IPS DF 6.9 (cell line): ENCODE measurements at regions not wholly inside any gene's neighbourhood (a gene's known extent, or its start where the extent isn't known, plus 50 kb on each side); places are given as distances from the start of the nearest gene placed in this dataset.
"Not testable (repeated sequence)": the region's sequence is repeated elsewhere in the genome, so short reads cannot be mapped to it uniquely, and the experiment has no call there.

ENCODE experiments used
- DNase-seq: peaks from one replicate; pipeline ENCODE4 v3.0.0-alpha.2; 2013; ENCODE audit warnings: low read depth, low spot score
- H3K27ac ChIP-seq: one replicate; pipeline ENCODE4 v1.5.1; 2013; ENCODE audit warnings: low read length, control low read depth
- H3K27me3 ChIP-seq: 2 replicates; pipeline ENCODE4 v1.6.1; 2013; ENCODE audit warnings: mild to moderate bottlenecking, low read length; ENCODE audit not compliant: control insufficient read depth, insufficient read depth
- H3K36me3 ChIP-seq: 2 replicates; pipeline ENCODE4 v1.6.1; 2013; ENCODE audit warnings: low read length; ENCODE audit not compliant: control insufficient read depth, insufficient read depth
- H3K4me1 ChIP-seq: 2 replicates; pipeline ENCODE4 v1.6.1; 2013; ENCODE audit warnings: low read length; ENCODE audit not compliant: control insufficient read depth, insufficient read depth
- H3K4me3 ChIP-seq: 2 replicates; pipeline ENCODE4 v1.5.1; 2013; ENCODE audit warnings: mild to moderate bottlenecking, low read length
- H3K9me3 ChIP-seq: 2 replicates; pipeline ENCODE4 v1.6.1; 2013; ENCODE audit warnings: low read length, inconsistent platforms; ENCODE audit not compliant: control insufficient read depth, insufficient read depth
- WGBS: extraction: QIAGEN DNeasy Blood & Tissue Kit; methylation state at CpG from one replicate; pipeline ENCODE4 v1.1.7; 2013; ENCODE audit warnings: mixed read lengths, missing lambda C conversion rate; ENCODE audit not compliant: insufficient read length, insufficient coverage; 5-methylcytosine and 5-hydroxymethylcytosine counted together

DNA sequence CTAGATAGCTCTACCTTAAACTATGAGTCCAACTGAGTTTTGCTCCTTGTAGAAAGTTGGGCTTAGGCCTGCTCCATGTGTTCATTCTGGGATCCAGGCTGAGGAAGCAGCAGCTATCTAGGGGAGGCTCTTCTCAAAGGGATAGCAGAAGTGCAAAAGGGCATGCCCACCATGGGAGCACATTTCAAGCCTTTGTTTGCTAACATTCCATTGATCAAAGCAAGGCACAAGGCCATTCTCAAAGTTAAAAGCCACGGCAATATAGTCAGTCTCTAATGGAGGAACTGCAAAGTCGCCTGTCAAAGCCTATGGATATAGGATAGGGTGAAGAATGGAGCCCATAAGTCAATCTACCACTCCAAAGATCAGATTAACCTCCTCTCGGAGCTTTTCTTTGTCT is 488.1 kb upstream of the ARX start:
- Histone ChIP-seq H3K9me3 (no peaks in the 10 kb centered on the region), H3K27me3 (no peaks in the 10 kb centered on the region), H3K27ac (no peak overlapping the region), H3K4me1 (no peaks in the 10 kb centered on the region), H3K36me3 (no peaks in the 10 kb centered on the region), H3K4me3 (no peak overlapping the region)
- no CpG with 5 or more reads among the region's 3 CpGs for WGBS
- DNase-seq, result no peak

DNA sequence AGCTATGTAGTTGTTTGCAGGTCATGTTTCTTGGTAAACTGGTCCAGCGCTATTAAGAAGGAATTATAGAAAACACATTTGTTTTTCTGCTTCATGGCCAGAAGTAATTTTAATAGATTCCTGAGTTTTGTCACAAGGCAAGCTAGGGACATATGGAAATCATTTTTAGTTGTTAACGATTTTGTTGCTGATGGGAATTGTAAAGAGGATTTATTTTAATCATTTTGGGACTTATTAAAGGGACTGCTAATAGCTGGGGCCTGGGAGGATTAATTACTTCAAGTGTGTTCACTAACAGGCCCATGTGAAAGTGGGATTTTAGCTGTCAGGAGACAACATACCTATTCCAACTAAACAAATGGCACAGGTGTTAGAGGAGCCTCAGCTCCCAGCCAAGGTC is 492.0 kb upstream of the ARX start:
- H3K27me3 ChIP-seq, result no peaks in the 10 kb centered on the region
- H3K4me1 ChIP-seq, result no peaks in the 10 kb centered on the region
- no peak overlapping the region for H3K4me3 ChIP-seq
- no peak for DNase-seq
- 100% methylated on average over 1 of the region's 2 CpGs for WGBS
- H3K27ac ChIP-seq, result no peak overlapping the region
- H3K36me3 ChIP-seq, result no peaks in the 10 kb centered on the region
- H3K9me3 ChIP-seq, result no peaks in the 10 kb centered on the region

DNA sequence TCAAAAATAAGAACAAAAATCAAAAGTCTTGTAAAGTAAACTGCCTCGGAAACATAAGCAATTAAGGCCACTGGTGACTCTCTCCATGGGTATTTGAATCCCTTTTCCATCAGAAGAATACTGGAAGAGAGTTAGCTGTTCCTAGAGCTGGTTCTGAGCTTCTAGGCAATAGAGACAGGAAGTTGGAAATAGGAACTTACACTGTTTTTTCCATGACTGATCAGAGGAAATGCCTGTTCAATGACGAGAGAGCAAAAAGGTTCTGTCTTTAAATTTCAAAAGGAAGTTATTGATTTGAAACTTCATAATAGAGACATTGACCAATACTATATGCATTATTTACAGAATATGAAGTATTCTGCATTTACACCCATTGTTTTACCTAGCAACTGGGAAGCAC is 503.5 kb upstream of the ARX start:
- no peaks in the 10 kb centered on the region for H3K9me3 ChIP-seq
- H3K27ac ChIP-seq, result no peak overlapping the region
- H3K27me3 ChIP-seq, result no peaks in the 10 kb centered on the region
- WGBS, result no CpG with 5 or more reads among the region's 2 CpGs
- H3K4me1 ChIP-seq, result no peaks in the 10 kb centered on the region
- H3K36me3 ChIP-seq, result no peaks in the 10 kb centered on the region
- H3K4me3 ChIP-seq, result no peak overlapping the region
- DNase-seq, result no peak

GRCh38 chrX:25522443-25523010 is 506.8 kb upstream of the ARX start:
- not testable (repeated sequence) for H3K4me1 ChIP-seq, H3K27ac ChIP-seq, H3K9me3 ChIP-seq, H3K36me3 ChIP-seq, H3K4me3 ChIP-seq, DNase-seq, H3K27me3 ChIP-seq
- WGBS, result no CpG with 5 or more reads among the region's 20 CpGs

DNA sequence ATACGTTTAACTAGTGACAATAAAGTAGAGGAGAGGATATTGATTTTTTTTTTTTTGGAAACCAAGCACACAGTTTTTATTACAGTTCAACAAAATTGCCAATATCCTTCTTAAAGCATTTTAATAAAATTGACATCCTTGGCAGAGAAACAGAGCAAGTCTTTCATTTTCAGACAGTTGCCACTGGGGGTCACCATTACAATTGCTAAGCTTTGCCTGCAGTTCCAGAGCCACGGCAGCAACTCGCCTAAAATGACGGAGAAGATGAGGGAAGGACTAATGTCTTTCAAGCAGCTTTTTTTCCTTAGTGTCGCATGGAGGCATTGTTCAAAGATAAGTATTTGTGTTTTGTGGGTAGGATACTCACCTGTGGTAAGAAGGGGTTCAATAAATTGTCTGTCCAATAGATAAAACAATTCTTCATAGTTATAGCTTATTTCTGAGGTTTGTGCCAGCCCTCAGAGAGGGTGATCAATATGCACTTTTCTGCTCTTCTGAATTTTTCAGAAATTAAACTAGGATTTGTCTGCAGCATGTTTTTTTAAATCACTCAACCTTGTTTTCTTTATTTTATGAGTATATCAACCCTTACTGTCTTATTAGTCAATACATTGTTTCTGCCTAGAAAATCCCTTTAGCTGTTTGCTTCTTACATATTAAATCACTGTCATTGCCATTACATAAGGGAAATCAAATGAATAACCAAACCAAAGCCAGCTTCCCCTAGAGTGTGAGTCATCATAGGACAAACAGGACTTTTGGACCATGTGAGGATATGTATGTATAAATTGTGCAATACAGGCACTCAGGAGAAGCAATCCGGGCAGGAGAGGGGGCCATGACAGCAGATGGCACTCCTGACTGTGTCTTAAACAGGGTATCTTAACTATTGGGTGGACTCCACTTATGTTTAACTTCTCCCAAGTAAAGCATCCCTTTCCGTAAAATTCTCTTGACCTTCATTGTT is 508.1 kb upstream of the ARX start:
- H3K9me3 ChIP-seq, result no peaks in the 10 kb centered on the region
- no peaks in the 10 kb centered on the region for H3K27me3 ChIP-seq
- DNase-seq, result peak; percentile 7
- H3K4me3 ChIP-seq, result no peak overlapping the region
- no peaks in the 10 kb centered on the region for H3K36me3 ChIP-seq
- no peak overlapping the region for H3K27ac ChIP-seq
- WGBS, result no CpG with 5 or more reads among the region's 7 CpGs
- H3K4me1 ChIP-seq, result no peaks in the 10 kb centered on the region

DNA sequence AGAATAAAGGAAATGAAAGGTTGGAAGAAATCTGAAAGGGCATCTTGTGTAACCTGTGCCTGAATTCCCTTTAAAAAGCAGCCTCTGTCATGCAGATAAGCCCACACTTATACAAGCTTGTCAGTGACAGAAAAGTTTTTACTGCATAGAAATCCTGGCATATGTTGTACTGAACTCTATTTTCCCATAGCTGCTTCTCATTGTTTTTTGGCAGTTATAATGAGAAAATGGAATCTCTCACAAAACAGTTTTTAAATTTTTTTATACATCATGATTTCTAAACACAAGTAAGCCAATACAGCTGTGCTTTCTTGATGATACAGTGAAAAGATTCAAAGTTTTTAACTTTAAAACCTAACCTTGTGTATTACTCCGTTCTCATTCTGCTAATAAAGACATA is 511.4 kb upstream of the ARX start:
- Histone ChIP-seq H3K9me3 (no peaks in the 10 kb centered on the region), H3K36me3 (no peaks in the 10 kb centered on the region), H3K4me1 (no peaks in the 10 kb centered on the region), H3K4me3 (no peak overlapping the region), H3K27me3 (no peaks in the 10 kb centered on the region), H3K27ac (no peak overlapping the region)
- WGBS, result no CpG with 5 or more reads among the region's 1 CpG
- DNase-seq, result no peak

DNA sequence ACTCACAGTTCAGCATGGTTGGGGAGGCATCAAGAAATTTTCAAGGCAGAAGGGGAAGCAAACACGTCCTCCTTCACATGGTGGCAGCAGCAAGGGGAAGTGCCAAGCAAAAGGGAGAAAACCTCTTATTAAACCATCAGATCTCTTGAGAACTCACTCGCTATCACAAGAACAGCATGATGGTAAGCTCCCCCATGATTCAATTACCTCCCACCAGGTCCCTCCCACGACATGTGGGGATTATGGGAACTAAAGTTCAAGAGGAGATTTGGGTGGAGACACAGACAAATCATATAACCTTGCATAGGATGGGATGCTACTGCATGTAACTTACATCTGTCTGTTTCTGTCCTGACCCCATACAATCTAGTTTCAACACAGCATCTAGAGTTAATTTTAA is 511.8 kb upstream of the ARX start:
- WGBS, result no CpG with 5 or more reads among the region's 3 CpGs

GRCh38 chrX:25531096-25531495 is 515.3 kb upstream of the ARX start:
- WGBS, result no CpG with 5 or more reads among the region's 1 CpG
- no peak overlapping the region for H3K4me3 ChIP-seq
- H3K36me3 ChIP-seq, result no peaks in the 10 kb centered on the region
- H3K4me1 ChIP-seq, result no peaks in the 10 kb centered on the region
- no peak for DNase-seq
- no peaks in the 10 kb centered on the region for H3K27me3 ChIP-seq
- H3K27ac ChIP-seq, result no peak overlapping the region
- H3K9me3 ChIP-seq, result no peaks in the 10 kb centered on the region

More for the DNA sequence above, 511.8 kb upstream of the ARX start:
- no peaks in the 10 kb centered on the region for H3K9me3 ChIP-seq
- no peak overlapping the region for H3K4me3 ChIP-seq
- no peaks in the 10 kb centered on the region for H3K4me1 ChIP-seq
- H3K36me3 ChIP-seq, result no peaks in the 10 kb centered on the region
- no peaks in the 10 kb centered on the region for H3K27me3 ChIP-seq
- no peak overlapping the region for H3K27ac ChIP-seq
- DNase-seq, result no peak

- no peaks in the 10 kb centered on the region for H3K27me3 ChIP-seq
- no peak for DNase-seq
- no peaks in the 10 kb centered on the region for H3K4me1 ChIP-seq
- H3K4me3 ChIP-seq, result no peak overlapping the region
- H3K27ac ChIP-seq, result no peak overlapping the region
- H3K9me3 ChIP-seq, result no peaks in the 10 kb centered on the region
- H3K36me3 ChIP-seq, result no peaks in the 10 kb centered on the region
- no CpG with 5 or more reads among the region's 1 CpG for WGBS
Measured at GRCh38 chrX:25534091-25534490, 518.3 kb upstream of the ARX start.

- no CpG with 5 or more reads among the region's 2 CpGs for WGBS
- no peak for DNase-seq
- Histone ChIP-seq H3K4me1 (no peaks in the 10 kb centered on the region), H3K27ac (no peak overlapping the region), H3K9me3 (no peaks in the 10 kb centered on the region), H3K4me3 (no peak overlapping the region), H3K27me3 (no peaks in the 10 kb centered on the region), H3K36me3 (no peaks in the 10 kb centered on the region)
Measured at GRCh38 chrX:25536307-25536970, 520.7 kb upstream of the ARX start.
